ENCODE measurements at regions not wholly inside any gene's neighbourhood (a gene's known extent, or its start where the extent isn't known, plus 50 kb on each side); places are given as distances from the start of the nearest gene placed in this dataset.

GRCh38 chr13:64338671-64339070, 2891.5 kb downstream of the PCDH9 start:
- Histone ChIP-seq H3K27me3 (ENCODE audit: insufficient read depth, low read length) (no peaks in the 10 kb centered on the region), H3K4me2 (ENCODE audit: low read length) (no peak overlapping the region), H3K9ac (ENCODE audit: low read length) (no peak overlapping the region), H3K4me1 (ENCODE audit: control insufficient read depth in 1 of 2, insufficient read depth in 2 of 2, low read length in 2 of 2) (no peaks in the 10 kb centered on the region), H3K9me2 (ENCODE audit: insufficient read depth) (no peaks in the 10 kb centered on the region), H3K9me3 (ENCODE audit: control insufficient read depth in 1 of 2, insufficient read depth in 1 of 2, low read depth in 1 of 2, low read length in 2 of 2) (peaks cover 0 to 8% of the 10 kb centered on the region in 2 experiments; a peak in 2 of 4 replicates), H3K79me2 (ENCODE audit: insufficient read depth, low read length) (no peaks in the 10 kb centered on the region), H3K4me3 (replicated peaks in 1 of 2; ENCODE audit: low read depth in 1 of 2, low read length in 2 of 2) (no peak overlapping the region), H4K20me1 (ENCODE audit: insufficient read depth) (no peaks in the 10 kb centered on the region), H2AFZ (ENCODE audit: low read depth, low read length, poor library complexity, severe bottlenecking) (no peak overlapping the region), H3K36me3 (ENCODE audit: control insufficient read depth in 1 of 2, insufficient read depth in 2 of 2, low read length in 2 of 2) (no peaks in the 10 kb centered on the region), H3K27ac (ENCODE audit: low read depth, low read length) (no peak overlapping the region)
- intact Hi-C loops (cut with micrococcal nuclease), result no loop called here
- CTCF ChIA-PET, result no interaction called here
- RAD21 ChIA-PET (ENCODE audit: low non-redundant PET in 1 of 2, low total read pairs in 2 of 2, uncharacterized antibody in 2 of 2, unreplicated experiment in 2 of 2), result no interaction called here
- ATAC-seq (no peak), DNase-seq (ENCODE audit: low read depth, low spot score) (no peak)
- POLR2A ChIA-PET, result no interaction called here
- BruUV-seq (replicated peaks), result no TSS peak
- no peak for TF ChIP-seq ZBTB33 (IDR thresholded peaks at IDR 0.05; ENCODE audit: extremely low read depth, insufficient replicate concordance, low read length)
- no peak for TF ChIP-seq MAX (IDR thresholded peaks at IDR 0.05)
- TF ChIP-seq CBX3 (IDR thresholded peaks at IDR 0.05; ENCODE audit: low read depth), result no peak
- TF ChIP-seq SP1 (IDR thresholded peaks at IDR 0.05; ENCODE audit: low read depth), result no peak
- TF ChIP-seq SIN3A (IDR thresholded peaks at IDR 0.05; ENCODE audit: low read depth), result no peak
- TF ChIP-seq FOSL1 (IDR thresholded peaks at IDR 0.05; ENCODE audit: low read depth), result no peak
- TF ChIP-seq CTCF (IDR thresholded peaks at IDR 0.05 in 2 of 3, conservative IDR thresholded peaks at IDR 0.05 in 1 of 3; ENCODE audit: borderline replicate concordance in 1 of 3, insufficient read depth in 1 of 3, low read depth in 2 of 3, low read length in 2 of 3), result no peak
- TF ChIP-seq POLR2AphosphoS5 (IDR thresholded peaks at IDR 0.05; ENCODE audit: low read depth, low read length), result no peak

All from HCT116 (cell line).